Activated CD4-positive, alpha-beta T cell treated with anti-CD3 and anti-CD28 coated beads, Interleukin-2, amount 50 U/mL, for 24 hours (primary cell): ENCODE measurements at regions not wholly inside any gene's neighbourhood (a gene's known extent, or its start where the extent isn't known, plus 50 kb on each side); places are given as distances from the start of the nearest gene placed in this dataset.

Experiments used
- DNase-seq, 2 donors: peaks; one replicate each; pipeline ENCODE4 v3.0.0-alpha.2; 2020; ENCODE audit warnings: low read depth in 1 of 2, low spot score in 1 of 2

GRCh38 chr2:60324536-60324935 lies 228.9 kb downstream of the BCL11A start:
- no peak for DNase-seq

- no peak for DNase-seq
Measured at GRCh38 chr2:60321816-60322215, 231.6 kb downstream of the BCL11A start.

GRCh38 chr2:60320724-60321123 lies 232.7 kb downstream of the BCL11A start:
- no peak for DNase-seq

- no peak for DNase-seq
Measured at GRCh38 chr2:60319031-60319547, 234.4 kb downstream of the BCL11A start.

- no peak for DNase-seq
Measured at GRCh38 chr2:60318544-60318943, 234.9 kb downstream of the BCL11A start.

- no peak for DNase-seq
Measured at GRCh38 chr2:60317844-60318243, 235.6 kb downstream of the BCL11A start.

GRCh38 chr2:60317034-60317386 lies 236.4 kb downstream of the BCL11A start:
- DNase-seq, result no peak

- no peak for DNase-seq
Measured at GRCh38 chr2:60316381-60317033, 236.9 kb downstream of the BCL11A start.

GRCh38 chr2:60313470-60314172 lies 239.8 kb downstream of the BCL11A start:
- DNase-seq, result no peak

- DNase-seq, result no peak
Measured at GRCh38 chr2:60312618-60313017, 240.8 kb downstream of the BCL11A start.

GRCh38 chr2:60311524-60311923 lies 241.9 kb downstream of the BCL11A start:
- DNase-seq, result no peak

- no peak for DNase-seq
Measured at GRCh38 chr2:60309941-60310660, 243.4 kb downstream of the BCL11A start.

GRCh38 chr2:60309336-60309735 lies 244.1 kb downstream of the BCL11A start:
- no peak for DNase-seq

GRCh38 chr2:60306267-60306861 lies 247.1 kb downstream of the BCL11A start:
- no peak for DNase-seq

GRCh38 chr2:60303680-60304079 lies 249.8 kb downstream of the BCL11A start:
- DNase-seq, result no peak

GRCh38 chr2:60302377-60303126 lies 250.9 kb downstream of the BCL11A start:
- DNase-seq, result no peak

- no peak for DNase-seq
Measured at GRCh38 chr2:60301726-60302125, 251.7 kb downstream of the BCL11A start.

GRCh38 chr2:60299179-60299578 lies 254.3 kb downstream of the BCL11A start:
- DNase-seq, result no peak

GRCh38 chr2:60298006-60298696 lies 255.3 kb downstream of the BCL11A start:
- no peak for DNase-seq

GRCh38 chr2:60297296-60298005 lies 256.0 kb downstream of the BCL11A start:
- no peak for DNase-seq
